Hindlimb muscle (tissue), 1 donor: ENCODE measurements at regions not wholly inside any gene's neighbourhood (a gene's known extent, or its start where the extent isn't known, plus 50 kb on each side); places are given as distances from the start of the nearest gene placed in this dataset.

ENCODE experiments used
- DNase-seq: peaks from one replicate; pipeline ENCODE4 v3.0.0-alpha.2; 2013

- DNase-seq = no peak
Measured at GRCh38 chr7:70986297-70986696, 145.6 kb upstream of the GALNT17 start.

- no peak for DNase-seq
Measured at GRCh38 chr7:70994176-70994575, 137.8 kb upstream of the GALNT17 start.

GRCh38 chr7:70997261-70997660, 134.7 kb upstream of the GALNT17 start:
- DNase-seq = peak; percentile 78

DNA sequence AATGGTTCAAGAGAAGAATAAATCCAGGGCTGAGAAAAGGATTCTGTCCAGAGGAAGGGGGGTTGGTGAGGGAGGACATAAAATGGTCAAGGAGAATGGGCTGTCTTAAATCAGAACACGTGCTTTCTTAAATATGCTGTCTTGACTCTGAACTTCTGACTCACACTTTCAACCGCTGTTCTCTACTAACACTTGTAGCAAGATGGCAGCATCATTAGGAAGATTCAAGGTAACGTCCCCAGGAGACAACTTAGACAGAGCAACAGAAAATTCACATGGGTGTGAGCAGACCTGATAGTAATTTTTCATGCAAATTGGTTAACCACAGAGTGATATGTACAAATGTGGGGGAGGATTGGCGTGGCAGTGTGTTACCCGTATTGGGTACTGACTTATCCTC, 126.8 kb upstream of the GALNT17 start:
- DNase-seq = no peak

DNA sequence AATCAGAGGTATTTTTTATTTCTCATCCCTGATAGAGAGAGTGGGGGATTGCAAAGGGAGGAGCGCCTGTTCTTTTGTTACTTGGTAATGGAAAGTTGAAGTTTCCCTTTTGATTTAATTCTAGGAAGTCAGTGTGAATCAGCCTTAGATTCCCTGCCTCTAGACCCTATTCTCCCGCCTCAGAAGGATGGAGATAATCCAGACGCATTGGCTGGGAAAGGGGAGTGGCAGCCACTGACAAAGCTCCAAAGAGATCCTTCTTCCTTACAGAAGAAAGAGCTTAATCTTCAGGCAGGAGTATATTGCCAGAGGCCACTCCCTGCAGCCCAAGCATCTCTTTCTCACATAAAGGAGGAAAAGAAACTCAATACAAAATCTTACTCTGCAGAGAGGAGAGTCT, 122.3 kb upstream of the GALNT17 start:
- no peak for DNase-seq

- DNase-seq = peak; percentile 81
Measured at GRCh38 chr7:71015252-71015900, 116.6 kb upstream of the GALNT17 start.

GRCh38 chr7:71016401-71016800, 115.5 kb upstream of the GALNT17 start:
- peak; percentile 51 for DNase-seq

GRCh38 chr7:71017602-71018001, 114.3 kb upstream of the GALNT17 start:
- no peak for DNase-seq

GRCh38 chr7:71019706-71020105, 112.2 kb upstream of the GALNT17 start:
- DNase-seq = peak; percentile 88

GRCh38 chr7:71021131-71021530, 110.8 kb upstream of the GALNT17 start:
- peak; percentile 55 for DNase-seq

GRCh38 chr7:71026680-71027079, 105.3 kb upstream of the GALNT17 start:
- DNase-seq = no peak

DNA sequence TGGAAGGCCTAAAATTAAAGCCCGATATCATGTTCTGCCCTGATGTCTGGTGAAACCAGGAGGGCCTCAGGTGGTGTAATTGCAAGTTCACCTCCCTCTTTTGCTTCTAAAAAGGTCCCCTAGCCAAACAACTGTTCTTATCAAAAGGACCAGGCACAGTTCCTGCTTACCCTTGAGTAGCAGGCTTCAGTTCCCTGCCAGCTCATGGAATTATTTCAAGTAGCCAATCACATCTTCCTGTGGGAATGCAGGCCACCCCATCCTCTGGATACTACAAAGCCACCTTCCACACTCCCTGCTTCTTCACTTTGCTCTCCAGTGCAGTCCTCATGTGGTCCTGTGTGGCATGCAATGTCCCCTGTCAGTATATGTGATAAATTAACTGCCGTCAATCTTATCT, 97.7 kb upstream of the GALNT17 start:
- no peak for DNase-seq

DNA sequence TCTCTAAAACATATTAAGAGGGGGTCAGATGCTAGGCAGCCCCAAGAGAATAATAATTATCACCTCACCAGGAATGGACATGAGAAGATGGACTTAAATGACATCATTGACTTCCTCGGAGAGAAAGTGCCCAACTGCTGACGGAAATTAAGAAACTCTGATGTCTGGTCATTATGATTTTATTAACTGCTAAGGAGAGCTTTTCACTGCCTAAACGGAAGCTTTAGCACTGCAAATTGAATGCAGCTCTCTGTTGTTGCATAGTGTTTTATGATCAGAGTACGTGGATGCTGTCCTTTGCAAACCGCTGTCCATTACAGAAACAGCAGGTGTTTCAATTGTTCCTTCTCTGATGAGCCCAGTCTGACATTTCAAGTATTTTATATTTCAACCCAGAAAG, 89.4 kb upstream of the GALNT17 start:
- DNase-seq = no peak

DNA sequence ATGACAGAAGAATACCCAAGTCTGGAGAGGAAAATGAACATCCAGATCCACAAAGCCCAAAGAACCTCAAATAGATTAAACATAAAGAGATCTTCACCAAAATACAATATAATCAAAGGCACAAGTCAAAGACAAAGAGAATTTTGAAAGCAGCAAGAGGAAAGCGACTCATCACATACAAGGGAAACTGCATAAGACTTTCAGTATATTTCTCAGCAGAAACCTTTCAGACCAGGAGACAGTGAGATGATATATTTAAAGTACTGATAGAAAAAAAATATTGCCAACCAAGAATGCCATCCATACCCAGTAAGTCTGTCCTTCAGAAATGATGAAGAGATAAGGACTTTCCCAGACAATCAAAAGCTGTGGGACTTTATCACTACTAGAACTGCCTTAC, 81.5 kb upstream of the GALNT17 start:
- DNase-seq = no peak

DNA sequence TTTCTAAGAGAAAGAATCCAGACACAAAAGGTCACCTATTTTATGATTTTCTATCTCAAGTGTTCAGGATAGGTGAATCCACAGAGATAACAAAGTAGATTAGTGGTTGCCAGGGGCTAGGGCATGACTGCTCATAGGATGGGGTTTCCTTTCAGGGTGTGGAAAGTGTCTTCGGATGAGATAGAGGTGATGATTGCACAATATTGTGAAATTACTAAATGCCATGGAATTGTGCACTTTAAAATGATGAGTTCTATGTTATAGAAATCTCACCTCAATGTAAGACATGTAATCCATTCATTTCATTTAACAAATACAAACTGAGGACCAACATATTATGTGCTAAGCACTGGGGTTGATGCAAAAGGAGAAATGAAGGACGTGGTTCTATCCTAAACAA, 76.4 kb upstream of the GALNT17 start:
- DNase-seq = no peak

- no peak for DNase-seq
Measured at GRCh38 chr7:71077743-71078476, 54.0 kb upstream of the GALNT17 start.
